Lower lobe of right lung (tissue), 2 donors: ENCODE measurements at regions not wholly inside any gene's neighbourhood (a gene's known extent, or its start where the extent isn't known, plus 50 kb on each side); places are given as distances from the start of the nearest gene placed in this dataset.
A peak's percentile ranks its signal among the peaks of the same experiment; 100 is the strongest.

ENCODE experiments used
- ATAC-seq, 2 donors: fragments of 200-7000 bp; cut with Tn5 transposase; one replicate each; pipeline ENCODE4 v1.9.1; 2020 to 2022; ENCODE audit warnings: mild to moderate bottlenecking in 2 of 2, moderate library complexity in 2 of 2
- DNase-seq: peaks from one replicate; pipeline ENCODE4 v3.0.0-alpha.2; 2020
- H3K27ac ChIP-seq: fragments of 200-600 bp; one replicate; pipeline ENCODE4 v1.8.0; 2022
- H3K27me3 ChIP-seq: fragments of 200-600 bp; one replicate; pipeline ENCODE4 v1.8.0; 2022; ENCODE audit warnings: low read depth
- H3K36me3 ChIP-seq: fragments of 200-600 bp; one replicate; pipeline ENCODE4 v1.8.0; 2022; ENCODE audit warnings: mild to moderate bottlenecking
- H3K4me1 ChIP-seq: fragments of 200-600 bp; one replicate; pipeline ENCODE4 v1.8.0; 2022
- H3K4me3 ChIP-seq: fragments of 200-600 bp; one replicate; pipeline ENCODE4 v1.8.0; 2022; ENCODE audit warnings: mild to moderate bottlenecking
- H3K9me3 ChIP-seq: fragments of 200-600 bp; one replicate; pipeline ENCODE4 v1.8.0; 2022
- CTCF ChIP-seq: fragments of 200-600 bp; IDR thresholded peaks from one replicate; pipeline ENCODE4 v1.8.0; 2022; ENCODE audit warnings: antibody characterized with exemption, mild to moderate bottlenecking
- intact Hi-C: fragments of 100-400 bp; cut with DNase I; formaldehyde crosslinking; loops from one replicate; pipeline ENCODE4 v1.11.0; 2022
- donor health status: DM: no; HTN: yes; CAD: no; lungs with severe emphysema.

- no peak overlapping the region for H3K4me3 ChIP-seq
- no peak for DNase-seq
- no peak for ATAC-seq
- no peak overlapping the region for H3K27ac ChIP-seq
- no peaks in the 10 kb centered on the region for H3K4me1 ChIP-seq
- TF ChIP-seq CTCF = no peak
- no peaks in the 10 kb centered on the region for H3K9me3 ChIP-seq
- peaks cover 5% of the 10 kb centered on the region for H3K27me3 ChIP-seq
- intact Hi-C loops = no loop called here
- H3K36me3 ChIP-seq = no peaks in the 10 kb centered on the region
These were observed 50.9 kb upstream of the A1CF start for GRCh38 chr10:50936335-50936734.

GRCh38 chr10:50937230-50937907, 51.9 kb upstream of the A1CF start:
- Histone ChIP-seq H3K4me3 (no peak overlapping the region), H3K4me1 (no peaks in the 10 kb centered on the region), H3K9me3 (no peaks in the 10 kb centered on the region), H3K27ac (no peak overlapping the region), H3K36me3 (no peaks in the 10 kb centered on the region), H3K27me3 (peaks cover 5% of the 10 kb centered on the region)
- TF ChIP-seq CTCF = peak; percentile 34
- DNase-seq = no peak
- ATAC-seq = peak in 1 of 2 donors; percentile 36
- intact Hi-C loops = no loop called here

GRCh38 chr10:50941629-50942028, 56.2 kb upstream of the A1CF start:
- DNase-seq (no peak), ATAC-seq (no peak)
- H3K27me3 ChIP-seq = no peaks in the 10 kb centered on the region
- H3K4me3 ChIP-seq = no peak overlapping the region
- TF ChIP-seq CTCF = no peak
- H3K27ac ChIP-seq = no peak overlapping the region
- no peaks in the 10 kb centered on the region for H3K36me3 ChIP-seq
- no peaks in the 10 kb centered on the region for H3K9me3 ChIP-seq
- no peaks in the 10 kb centered on the region for H3K4me1 ChIP-seq
- intact Hi-C loops = no loop called here

GRCh38 chr10:50946991-50947781, 61.8 kb upstream of the A1CF start:
- DNase-seq (no peak), ATAC-seq (no peak)
- Histone ChIP-seq H3K4me3 (no peak overlapping the region), H3K4me1 (no peaks in the 10 kb centered on the region), H3K27me3 (no peaks in the 10 kb centered on the region), H3K27ac (no peak overlapping the region), H3K9me3 (no peaks in the 10 kb centered on the region), H3K36me3 (no peaks in the 10 kb centered on the region)
- intact Hi-C loops = no loop called here
- no peak for TF ChIP-seq CTCF

- DNase-seq (no peak), ATAC-seq (no peak)
- Histone ChIP-seq H3K27me3 (no peaks in the 10 kb centered on the region), H3K36me3 (no peaks in the 10 kb centered on the region), H3K27ac (no peak overlapping the region), H3K9me3 (no peaks in the 10 kb centered on the region), H3K4me1 (no peaks in the 10 kb centered on the region), H3K4me3 (no peak overlapping the region)
- TF ChIP-seq CTCF = no peak
- intact Hi-C loops = no loop called here
These were observed 65.9 kb upstream of the A1CF start for GRCh38 chr10:50951365-50951764.
